ENCODE measurements at regions not wholly inside any gene's neighbourhood (a gene's known extent, or its start where the extent isn't known, plus 50 kb on each side); places are given as distances from the start of the nearest gene placed in this dataset.
"Not testable (repeated sequence)": the region's sequence is repeated elsewhere in the genome, so short reads cannot be mapped to it uniquely, and the experiment has no call there.

- TF ChIP-seq CTCF (IDR thresholded peaks at IDR 0.05; ENCODE audit: extremely low read depth, missing control alignments): no peak
Measured at GRCh38 chr12:9345171-9345570, 137.0 kb upstream of the PZP start.

GRCh38 chr12:9344541-9344940, 136.3 kb upstream of the PZP start:
- TF ChIP-seq CTCF (IDR thresholded peaks at IDR 0.05; ENCODE audit: extremely low read depth, missing control alignments): no peak
- DNase-seq (ENCODE audit: low spot score): no peak

More at GRCh38 chr12:9345171-9345570, 137.0 kb upstream of the PZP start:
- DNase-seq (ENCODE audit: low spot score): no peak

- no peak for TF ChIP-seq CTCF (IDR thresholded peaks at IDR 0.05; ENCODE audit: extremely low read depth, missing control alignments)
- no peak for DNase-seq (ENCODE audit: low spot score)
Measured at GRCh38 chr12:9343731-9344130, 135.5 kb upstream of the PZP start.

GRCh38 chr12:9342614-9343353, 134.6 kb upstream of the PZP start:
- no peak for DNase-seq (ENCODE audit: low spot score)
- TF ChIP-seq CTCF (IDR thresholded peaks at IDR 0.05; ENCODE audit: extremely low read depth, missing control alignments): no peak

GRCh38 chr12:9341260-9341585, 133.0 kb upstream of the PZP start:
- TF ChIP-seq CTCF (IDR thresholded peaks at IDR 0.05; ENCODE audit: extremely low read depth, missing control alignments): no peak
- no peak for DNase-seq (ENCODE audit: low spot score)

- DNase-seq (ENCODE audit: low spot score): no peak
- no peak for TF ChIP-seq CTCF (IDR thresholded peaks at IDR 0.05; ENCODE audit: extremely low read depth, missing control alignments)
Measured at GRCh38 chr12:9340422-9341259, 132.4 kb upstream of the PZP start.

- TF ChIP-seq CTCF (IDR thresholded peaks at IDR 0.05; ENCODE audit: extremely low read depth, missing control alignments): no peak
- DNase-seq (ENCODE audit: low spot score): no peak
Measured at GRCh38 chr12:9337656-9338055, 129.5 kb upstream of the PZP start.

GRCh38 chr12:9336375-9337011, 128.3 kb upstream of the PZP start:
- DNase-seq (ENCODE audit: low spot score): not testable (repeated sequence)
